GM12892 (cell line): ENCODE measurements at regions not wholly inside any gene's neighbourhood (a gene's known extent, or its start where the extent isn't known, plus 50 kb on each side); places are given as distances from the start of the nearest gene placed in this dataset.

ENCODE experiments used
- POLR2A ChIP-seq: IDR thresholded peaks from 2 replicates; pipeline ENCODE4 v1.6.1; 2011; ENCODE audit warnings: low read depth, low read length, control low read depth
- POLR2AphosphoS5 ChIP-seq: IDR thresholded peaks from 2 replicates; pipeline ENCODE4 v1.6.1; 2011; ENCODE audit warnings: low read depth, low read length, control low read depth
- TAF1 ChIP-seq: IDR thresholded peaks from 2 replicates; pipeline ENCODE4 v1.6.1; 2011; ENCODE audit warnings: low read depth, mild to moderate bottlenecking, control low read depth, low read length, borderline replicate concordance

DNA sequence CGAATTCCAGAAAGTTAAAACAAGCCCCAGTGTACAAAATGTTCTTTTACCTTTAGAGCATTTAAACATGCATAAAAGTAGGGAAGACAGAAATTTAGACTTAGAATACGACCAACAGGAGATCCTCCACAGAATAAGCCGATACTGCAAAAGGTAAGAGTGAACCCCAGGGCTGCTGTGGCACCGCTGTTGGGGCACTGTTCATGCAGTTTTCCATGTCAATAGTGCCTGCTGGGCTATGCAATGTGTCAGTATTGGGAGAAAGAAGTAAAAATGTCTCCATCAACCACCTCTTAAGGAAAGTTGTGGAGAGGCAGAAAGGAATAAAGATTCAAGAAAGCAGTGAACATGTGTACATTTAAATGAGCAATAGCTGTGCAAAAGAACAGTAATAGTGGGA, 326.5 kb upstream of the SEMA3C start:
- TF ChIP-seq POLR2A (no peak), POLR2AphosphoS5 (no peak), TAF1 (no peak)
